Neural cell (in vitro differentiated cells): ENCODE measurements at regions not wholly inside any gene's neighbourhood (a gene's known extent, or its start where the extent isn't known, plus 50 kb on each side); places are given as distances from the start of the nearest gene placed in this dataset.

Source experiments
- H2AFZ ChIP-seq: fragments of 200-600, 300-800 bp; sonication (generic), shearing (Covaris generic); 2 replicates; pipeline ENCODE4 v1.6.0; 2014; ENCODE audit warnings: low read depth, mild to moderate bottlenecking, antibody characterized with exemption, low read length, moderate library complexity
- H3F3A ChIP-seq: fragments of 200-600 bp; shearing (Covaris generic); 2 replicates; pipeline ENCODE4 v1.6.1; 2016; ENCODE audit warnings: mild to moderate bottlenecking, moderate library complexity, mixed read lengths, antibody characterized with exemption, low read length; ENCODE audit not compliant: insufficient read depth, poor library complexity, severe bottlenecking
- H3K27ac ChIP-seq: fragments of 200-600, 300-800 bp; sonication (generic), shearing (Covaris generic); 2 replicates; pipeline ENCODE4 v1.5.1; 2014; ENCODE audit warnings: mild to moderate bottlenecking, low read length, moderate library complexity
- H3K27me3 ChIP-seq: fragments of 300-800, 200-600 bp; sonication (generic), shearing (Covaris generic); 2 replicates; pipeline ENCODE4 v1.6.0; 2014; ENCODE audit warnings: mild to moderate bottlenecking, low read depth, low read length, moderate library complexity; ENCODE audit not compliant: insufficient read depth
- H3K36me3 ChIP-seq: fragments of 300-800, 200-600 bp; sonication (generic), shearing (Covaris generic); 2 replicates; pipeline ENCODE4 v1.5.1; 2014; ENCODE audit warnings: mild to moderate bottlenecking, antibody characterized with exemption, low read length, moderate library complexity; ENCODE audit not compliant: insufficient read depth
- H3K4me2 ChIP-seq: fragments of 300-800, 200-600 bp; sonication (generic), shearing (Covaris generic); 2 replicates; pipeline ENCODE4 v1.6.0; 2014; ENCODE audit warnings: mild to moderate bottlenecking, low read length
- H3K4me3 ChIP-seq: fragments of 300-800, 200-600 bp; sonication (generic), shearing (Covaris generic); 2 replicates; pipeline ENCODE4 v1.5.1; 2014; ENCODE audit warnings: mild to moderate bottlenecking, low read length, moderate library complexity
- H3K79me2 ChIP-seq: fragments of 200-600 bp; shearing (Covaris generic); replicated peaks from 2 replicates; pipeline ENCODE4 v1.6.0; 2014; ENCODE audit warnings: mild to moderate bottlenecking, low read length, moderate library complexity; ENCODE audit not compliant: insufficient read depth
- H3K9ac ChIP-seq: fragments of 300-800, 200-600 bp; sonication (generic), shearing (Covaris generic); 2 replicates; pipeline ENCODE4 v1.6.1; 2016; ENCODE audit warnings: mild to moderate bottlenecking, low read length, mixed read lengths
- H3K9me2 ChIP-seq: fragments of 200-600 bp; shearing (Covaris generic); 2 replicates; pipeline ENCODE4 v1.6.1; 2016; ENCODE audit warnings: mild to moderate bottlenecking, low read length, mixed read lengths; ENCODE audit not compliant: insufficient read depth
- H3K9me3 ChIP-seq: fragments of 200-600, 300-800 bp; sonication (generic), shearing (Covaris generic); 2 replicates; pipeline ENCODE4 v1.6.1; 2016; ENCODE audit warnings: mild to moderate bottlenecking, mixed run types, low read length, moderate library complexity, mixed read lengths
- H4K20me1 ChIP-seq: fragments of 200-600 bp; shearing (Covaris generic); 2 replicates; pipeline ENCODE4 v1.6.1; 2016; ENCODE audit warnings: mild to moderate bottlenecking, mixed run types; ENCODE audit not compliant: insufficient read depth
- CTCF ChIP-seq: fragments of 450-650 bp; IDR thresholded peaks from 2 replicates; pipeline ENCODE4 v1.5.1; 2014; ENCODE audit warnings: antibody characterized with exemption, mild to moderate bottlenecking, moderate library complexity; ENCODE audit not compliant: poor library complexity, severe bottlenecking
- EP300 ChIP-seq: fragments of 450-650 bp; conservative IDR thresholded peaks from 2 replicates; pipeline ENCODE4 v1.6.1; 2014; ENCODE audit warnings: antibody characterized with exemption, mild to moderate bottlenecking, moderate library complexity; ENCODE audit not compliant: poor library complexity, severe bottlenecking
- EZH2 ChIP-seq: fragments of 200-600, 300-800 bp; shearing (Covaris generic), sonication (generic); IDR thresholded peaks from 2 replicates; pipeline ENCODE4 v1.6.1; 2014; ENCODE audit warnings: antibody characterized with exemption, low read length, borderline replicate concordance, mild to moderate bottlenecking; ENCODE audit not compliant: insufficient read depth, poor library complexity, severe bottlenecking
- MXI1 ChIP-seq: fragments of 450-650 bp; conservative IDR thresholded peaks from 2 replicates; pipeline ENCODE4 v1.6.1; 2014; ENCODE audit warnings: antibody characterized with exemption, mild to moderate bottlenecking; ENCODE audit not compliant: poor library complexity, severe bottlenecking
- POLR2AphosphoS5 ChIP-seq: IDR thresholded peaks from 2 replicates; pipeline ENCODE4 v1.6.1; 2012
- RAD21 ChIP-seq: fragments of 450-650 bp; conservative IDR thresholded peaks from 2 replicates; pipeline ENCODE4 v1.6.1; 2014; ENCODE audit warnings: antibody characterized with exemption, mild to moderate bottlenecking, moderate library complexity
- REST ChIP-seq: IDR thresholded peaks from 2 replicates; pipeline ENCODE4 v1.6.1; 2012; ENCODE audit warnings: borderline replicate concordance
- SMC3 ChIP-seq: fragments of 450-650 bp; conservative IDR thresholded peaks from 2 replicates; pipeline ENCODE4 v1.6.1; 2014; ENCODE audit warnings: antibody characterized with exemption, mild to moderate bottlenecking, moderate library complexity; ENCODE audit not compliant: poor library complexity
- TAF1 ChIP-seq: IDR thresholded peaks from 2 replicates; pipeline ENCODE4 v1.6.1; 2012; ENCODE audit warnings: low read depth

GRCh38 chr6:27804851-27805250, 107.3 kb downstream of the OR2B2 start:
- H3K9me3 ChIP-seq = no peaks in the 10 kb centered on the region
- H3K27ac ChIP-seq = no peak overlapping the region
- no peaks in the 10 kb centered on the region for H3K9me2 ChIP-seq
- H3K36me3 ChIP-seq = no peaks in the 10 kb centered on the region
- H3K4me3 ChIP-seq = no peak overlapping the region
- H3K79me2 ChIP-seq = no peaks in the 10 kb centered on the region
- H3F3A ChIP-seq = peaks cover 3% of the 10 kb centered on the region
- H4K20me1 ChIP-seq = no peaks in the 10 kb centered on the region
- H3K9ac ChIP-seq = no peak overlapping the region
- no peaks in the 10 kb centered on the region for H3K27me3 ChIP-seq
- TF ChIP-seq CTCF (no peak), EP300 (no peak), EZH2 (no peak), SMC3 (no peak), REST (no peak), POLR2AphosphoS5 (no peak), MXI1 (no peak), TAF1 (no peak), RAD21 (no peak)
- no peak overlapping the region for H2AFZ ChIP-seq
- no peak overlapping the region for H3K4me2 ChIP-seq

GRCh38 chr6:27800731-27801373, 111.3 kb downstream of the OR2B2 start:
- Histone ChIP-seq H3K4me3 (no peak overlapping the region), H3K9me2 (no peaks in the 10 kb centered on the region), H3K9ac (no peak overlapping the region), H3K36me3 (no peaks in the 10 kb centered on the region), H3K4me2 (no peak overlapping the region), H3K79me2 (no peaks in the 10 kb centered on the region), H2AFZ (no peak overlapping the region), H4K20me1 (no peaks in the 10 kb centered on the region), H3F3A (no peaks in the 10 kb centered on the region), H3K27me3 (no peaks in the 10 kb centered on the region), H3K27ac (no peak overlapping the region), H3K9me3 (no peaks in the 10 kb centered on the region)
- no peak for TF ChIP-seq TAF1
- no peak for TF ChIP-seq MXI1
- no peak for TF ChIP-seq SMC3
- TF ChIP-seq RAD21 = no peak
- TF ChIP-seq REST = no peak
- TF ChIP-seq CTCF = no peak
- TF ChIP-seq EZH2 = no peak
- TF ChIP-seq EP300 = no peak
- TF ChIP-seq POLR2AphosphoS5 = no peak
